Subcutaneous abdominal adipose tissue (tissue), 5 donors: ENCODE measurements at regions not wholly inside any gene's neighbourhood (a gene's known extent, or its start where the extent isn't known, plus 50 kb on each side); places are given as distances from the start of the nearest gene placed in this dataset.

Source experiments
- H3K27ac ChIP-seq: one replicate; pipeline ENCODE4 v1.7.0; 2013; ENCODE audit warnings: low read depth, mild to moderate bottlenecking, inconsistent platforms, low read length, moderate library complexity
- H3K27me3 ChIP-seq, 5 donors: one replicate each; pipeline ENCODE4 v1.7.0; 2013; ENCODE audit warnings: low read length in 5 of 5, inconsistent platforms in 1 of 5; ENCODE audit not compliant: control insufficient read depth in 5 of 5, insufficient read depth in 4 of 5
- H3K36me3 ChIP-seq, 5 donors: one replicate each; pipeline ENCODE4 v1.7.0; 2013; ENCODE audit warnings: low read length in 5 of 5; ENCODE audit not compliant: control insufficient read depth in 5 of 5, insufficient read depth in 5 of 5
- H3K4me1 ChIP-seq, 5 donors: one replicate each; pipeline ENCODE4 v1.7.0; 2013; ENCODE audit warnings: low read length in 5 of 5, mild to moderate bottlenecking in 3 of 5, moderate library complexity in 1 of 5; ENCODE audit not compliant: control insufficient read depth in 5 of 5, insufficient read depth in 5 of 5
- H3K4me3 ChIP-seq, 5 donors: one replicate each; pipeline ENCODE4 v1.7.0; 2013; ENCODE audit warnings: low read length in 5 of 5, low read depth in 1 of 5
- H3K9ac ChIP-seq, 5 donors: one replicate each; pipeline ENCODE4 v1.7.0; 2013; ENCODE audit warnings: low read length in 5 of 5, mild to moderate bottlenecking in 4 of 5, moderate library complexity in 3 of 5
- H3K9me3 ChIP-seq, 5 donors: one replicate each; pipeline ENCODE4 v1.7.0; 2013; ENCODE audit warnings: low read length in 5 of 5; ENCODE audit not compliant: control insufficient read depth in 5 of 5
- donor health status: healthy.
- donor health status: healthy.
- donor health status: healthy.
- donor health status: healthy.
- donor health status: healthy.

GRCh38 chr1:194267021-194267420 lies 1080.6 kb upstream of the B3GALT2 start:
- no peaks in the 10 kb centered on the region for H3K27me3 ChIP-seq
- no peak overlapping the region for H3K4me3 ChIP-seq
- H3K9ac ChIP-seq: no peak overlapping the region
- peaks cover 0 to 5% (median 0%) of the 10 kb centered on the region in 5 donors for H3K9me3 ChIP-seq
- H3K36me3 ChIP-seq: no peaks in the 10 kb centered on the region
- H3K27ac ChIP-seq: no peak overlapping the region
- no peaks in the 10 kb centered on the region for H3K4me1 ChIP-seq

- Histone ChIP-seq H3K36me3 (no peaks in the 10 kb centered on the region), H3K9ac (no peak overlapping the region), H3K4me3 (no peak overlapping the region), H3K27me3 (no peaks in the 10 kb centered on the region), H3K9me3 (no peaks in the 10 kb centered on the region), H3K27ac (no peak overlapping the region), H3K4me1 (no peaks in the 10 kb centered on the region)
These were observed 1069.6 kb upstream of the B3GALT2 start for GRCh38 chr1:194256010-194256409.

- no peak overlapping the region for H3K9ac ChIP-seq
- no peaks in the 10 kb centered on the region for H3K9me3 ChIP-seq
- H3K4me1 ChIP-seq: no peaks in the 10 kb centered on the region
- H3K27me3 ChIP-seq: no peaks in the 10 kb centered on the region
- no peaks in the 10 kb centered on the region for H3K36me3 ChIP-seq
- no peak overlapping the region for H3K4me3 ChIP-seq
- H3K27ac ChIP-seq: no peak overlapping the region
These were observed 1065.8 kb upstream of the B3GALT2 start for GRCh38 chr1:194252199-194252598.

GRCh38 chr1:194241215-194241614 lies 1054.8 kb upstream of the B3GALT2 start:
- H3K9me3 ChIP-seq: no peaks in the 10 kb centered on the region
- no peak overlapping the region for H3K4me3 ChIP-seq
- H3K27me3 ChIP-seq: no peaks in the 10 kb centered on the region
- H3K9ac ChIP-seq: no peak overlapping the region
- no peaks in the 10 kb centered on the region for H3K4me1 ChIP-seq
- no peaks in the 10 kb centered on the region for H3K36me3 ChIP-seq
- H3K27ac ChIP-seq: no peak overlapping the region

- Histone ChIP-seq H3K4me1 (no peaks in the 10 kb centered on the region), H3K36me3 (no peaks in the 10 kb centered on the region), H3K27ac (no peak overlapping the region), H3K27me3 (no peaks in the 10 kb centered on the region), H3K9ac (no peak overlapping the region), H3K9me3 (peaks cover 0 to 7% (median 3%) of the 10 kb centered on the region in 5 donors), H3K4me3 (no peak overlapping the region)
These were observed 1046.7 kb upstream of the B3GALT2 start for GRCh38 chr1:194233069-194233468.

- H3K27ac ChIP-seq: no peak overlapping the region
- no peak overlapping the region for H3K4me3 ChIP-seq
- peaks cover 0 to 7% (median 3%) of the 10 kb centered on the region in 5 donors for H3K9me3 ChIP-seq
- no peaks in the 10 kb centered on the region for H3K27me3 ChIP-seq
- H3K36me3 ChIP-seq: no peaks in the 10 kb centered on the region
- H3K9ac ChIP-seq: no peak overlapping the region
- H3K4me1 ChIP-seq: no peaks in the 10 kb centered on the region
These were observed 1044.1 kb upstream of the B3GALT2 start for GRCh38 chr1:194230351-194231144.

GRCh38 chr1:194228427-194228826 lies 1042.0 kb upstream of the B3GALT2 start:
- H3K27me3 ChIP-seq: no peaks in the 10 kb centered on the region
- no peak overlapping the region for H3K27ac ChIP-seq
- H3K4me1 ChIP-seq: no peaks in the 10 kb centered on the region
- no peak overlapping the region for H3K4me3 ChIP-seq
- H3K36me3 ChIP-seq: no peaks in the 10 kb centered on the region
- no peak overlapping the region for H3K9ac ChIP-seq
- peaks cover 0 to 7% (median 3%) of the 10 kb centered on the region in 5 donors for H3K9me3 ChIP-seq

GRCh38 chr1:194227161-194227560 lies 1040.7 kb upstream of the B3GALT2 start:
- Histone ChIP-seq H3K4me3 (no peak overlapping the region), H3K9ac (no peak overlapping the region), H3K4me1 (no peaks in the 10 kb centered on the region), H3K36me3 (no peaks in the 10 kb centered on the region), H3K27me3 (no peaks in the 10 kb centered on the region), H3K9me3 (peaks cover 0 to 7% (median 3%) of the 10 kb centered on the region in 5 donors), H3K27ac (no peak overlapping the region)

GRCh38 chr1:194225821-194226220 lies 1039.4 kb upstream of the B3GALT2 start:
- H3K36me3 ChIP-seq: no peaks in the 10 kb centered on the region
- peaks cover 0 to 6% (median 3%) of the 10 kb centered on the region in 5 donors for H3K9me3 ChIP-seq
- H3K4me1 ChIP-seq: no peaks in the 10 kb centered on the region
- no peak overlapping the region for H3K4me3 ChIP-seq
- H3K27me3 ChIP-seq: no peaks in the 10 kb centered on the region
- no peak overlapping the region for H3K27ac ChIP-seq
- no peak overlapping the region for H3K9ac ChIP-seq

GRCh38 chr1:194223596-194223995 lies 1037.2 kb upstream of the B3GALT2 start:
- no peaks in the 10 kb centered on the region for H3K27me3 ChIP-seq
- no peaks in the 10 kb centered on the region for H3K4me1 ChIP-seq
- H3K36me3 ChIP-seq: no peaks in the 10 kb centered on the region
- no peak overlapping the region for H3K9ac ChIP-seq
- H3K27ac ChIP-seq: no peak overlapping the region
- H3K9me3 ChIP-seq: peaks cover 0 to 3% (median 0%) of the 10 kb centered on the region in 5 donors
- no peak overlapping the region for H3K4me3 ChIP-seq
